Left renal pelvis (tissue), 4 donors: ENCODE measurements at regions not wholly inside any gene's neighbourhood (a gene's known extent, or its start where the extent isn't known, plus 50 kb on each side); places are given as distances from the start of the nearest gene placed in this dataset.

Experiments used
- DNase-seq, 4 donors: peaks; one replicate each; pipeline ENCODE4 v3.0.0-alpha.2; 2013; ENCODE audit warnings: low read depth in 4 of 4, low spot score in 3 of 4

DNA sequence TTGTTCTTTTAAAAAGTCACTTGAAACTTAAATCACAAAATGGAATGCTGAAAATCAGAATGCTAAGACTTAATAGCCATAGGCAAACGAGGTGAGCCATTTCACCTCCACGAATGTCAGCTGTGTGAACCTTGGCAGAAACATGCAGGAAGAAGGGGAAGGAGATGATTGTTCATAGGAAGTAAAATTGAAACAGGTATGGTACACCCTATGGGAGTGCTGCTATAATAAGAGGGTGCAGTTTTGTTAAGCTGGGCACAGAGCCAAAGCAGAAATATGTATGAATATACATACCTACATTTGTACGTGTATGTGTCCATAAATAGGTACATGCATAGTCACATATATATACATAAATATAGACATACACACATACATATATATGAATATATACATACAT lies 51.0 kb upstream of the SPINK5 start:
- DNase-seq: no peak

DNA sequence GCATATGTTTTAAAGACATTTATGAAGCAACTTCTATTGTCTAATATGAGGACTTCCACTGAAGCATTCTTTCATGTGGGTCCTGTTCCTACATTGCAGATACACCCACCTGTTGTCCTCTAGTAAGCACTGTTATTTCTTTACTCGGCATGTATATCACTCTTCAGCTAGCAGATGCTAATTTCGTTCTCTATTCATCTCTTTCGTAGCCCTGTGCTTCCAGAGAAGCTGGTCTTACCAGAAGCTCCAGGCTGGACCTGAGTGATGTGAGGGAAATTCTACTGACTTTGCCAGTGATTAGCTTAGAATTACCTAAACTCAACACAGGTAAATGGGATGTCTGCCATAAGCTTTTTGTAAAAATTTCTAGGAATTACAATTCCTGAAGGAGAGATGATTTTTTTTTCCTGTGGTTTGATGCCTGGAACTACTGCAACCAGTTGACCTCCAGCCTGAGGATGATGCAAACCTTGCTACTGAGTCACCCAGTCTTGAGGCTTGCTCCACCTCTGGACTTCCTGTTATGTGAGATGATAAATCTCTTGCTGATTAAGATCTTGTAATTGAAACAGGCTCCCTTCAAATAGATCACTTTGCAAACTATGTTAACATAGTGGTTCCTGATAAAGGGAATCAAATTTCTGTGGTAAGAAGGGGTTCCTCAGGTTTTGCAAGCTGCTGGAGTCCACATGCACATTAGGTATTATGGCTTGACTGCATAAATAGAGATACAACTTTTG lies 52.2 kb upstream of the SPINK5 start:
- no peak for DNase-seq

DNA sequence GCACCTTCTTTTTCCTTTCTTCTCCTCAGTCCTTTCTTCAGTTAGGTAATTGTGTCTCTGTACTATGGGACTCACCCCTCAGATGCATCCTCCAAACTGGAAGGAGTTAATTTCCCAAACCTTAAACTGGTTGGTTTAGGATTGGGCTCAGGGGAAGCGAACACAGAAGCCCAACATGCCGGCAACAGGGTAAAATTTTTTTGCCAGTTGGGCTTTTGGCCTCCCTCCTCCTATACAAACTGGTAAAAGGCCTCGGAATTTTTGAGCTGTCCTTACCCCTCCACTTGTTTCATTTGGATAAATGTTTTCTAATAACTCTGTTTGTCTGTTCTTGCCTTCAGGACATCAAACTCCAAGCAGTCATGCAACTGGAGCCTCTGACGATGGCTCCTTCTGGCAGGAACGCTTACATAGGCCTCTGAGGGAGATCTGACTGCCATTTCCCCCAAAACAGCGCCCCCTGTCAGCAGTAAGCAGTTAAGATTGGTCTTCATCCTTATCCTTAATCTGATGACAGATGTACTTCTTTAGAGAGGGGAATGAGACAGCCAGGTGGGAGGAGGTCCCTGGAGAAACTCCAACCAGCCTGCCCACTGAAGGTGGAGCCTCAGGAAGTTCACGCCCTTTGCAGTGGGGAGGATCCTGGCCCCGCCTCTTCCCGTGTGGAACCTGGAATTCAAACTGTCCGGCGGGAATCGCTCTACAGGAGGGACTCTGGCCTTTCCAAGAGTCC lies 57.8 kb upstream of the SPINK5 start:
- no peak for DNase-seq

DNA sequence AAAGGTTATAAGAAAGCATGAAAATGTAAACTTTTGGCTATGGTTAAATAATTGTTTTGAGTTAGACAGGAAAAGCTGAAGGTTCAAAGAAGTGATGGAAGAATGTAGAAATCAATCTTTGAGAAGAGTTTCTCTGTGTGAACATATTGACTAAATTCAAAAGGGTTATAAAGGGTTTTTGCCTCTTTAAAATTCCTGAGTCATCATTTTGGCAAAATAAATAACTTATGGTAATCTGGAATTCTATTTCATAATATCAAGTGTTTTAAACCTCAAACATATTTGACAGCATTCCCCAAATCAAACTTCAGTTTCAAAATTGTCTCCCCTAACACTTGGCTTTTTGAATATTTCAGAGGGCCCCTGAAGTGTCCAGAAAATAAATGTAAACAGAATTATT lies 60.6 kb upstream of the SPINK5 start:
- no peak for DNase-seq

DNA sequence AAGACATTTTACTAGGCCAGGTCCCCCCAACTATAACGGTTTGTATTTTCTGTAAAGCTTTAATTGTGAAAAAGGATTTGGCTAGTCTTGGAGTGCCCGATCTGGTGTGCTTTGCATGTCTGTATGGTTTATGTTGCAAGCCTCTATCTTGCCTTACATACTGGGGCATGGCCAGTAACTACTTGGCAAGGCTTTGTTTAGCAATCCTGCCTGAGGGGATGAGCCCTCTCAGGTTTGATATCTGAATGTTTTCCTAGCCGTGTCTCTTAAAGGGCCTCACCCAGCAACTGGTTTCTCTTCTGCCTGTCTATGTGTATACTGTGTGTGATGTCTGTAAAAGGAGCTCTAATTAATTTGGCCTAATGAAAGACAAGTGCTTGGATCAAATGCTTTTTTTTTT lies 61.3 kb upstream of the SPINK5 start:
- no peak for DNase-seq

DNA sequence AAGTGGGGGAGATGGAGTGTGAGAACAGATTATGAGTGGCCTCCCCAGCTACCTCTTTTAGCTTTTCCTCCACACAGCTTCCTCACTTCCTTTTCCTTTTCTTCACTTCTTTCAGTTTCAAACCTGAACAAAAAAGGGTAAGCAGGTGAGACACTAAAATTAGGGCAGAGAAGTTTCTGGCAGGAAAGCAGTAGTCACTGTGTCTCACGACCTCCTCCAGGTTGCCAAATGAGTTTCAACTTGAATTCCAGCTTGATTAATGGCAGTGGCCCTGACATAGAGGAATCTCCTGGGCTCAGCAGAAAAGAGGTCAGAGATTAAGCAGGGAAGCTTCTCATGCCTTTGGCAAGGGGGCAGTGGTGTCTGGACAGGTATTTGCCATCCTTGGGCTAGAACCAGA lies 63.7 kb upstream of the SPINK5 start:
- DNase-seq: no peak

DNA sequence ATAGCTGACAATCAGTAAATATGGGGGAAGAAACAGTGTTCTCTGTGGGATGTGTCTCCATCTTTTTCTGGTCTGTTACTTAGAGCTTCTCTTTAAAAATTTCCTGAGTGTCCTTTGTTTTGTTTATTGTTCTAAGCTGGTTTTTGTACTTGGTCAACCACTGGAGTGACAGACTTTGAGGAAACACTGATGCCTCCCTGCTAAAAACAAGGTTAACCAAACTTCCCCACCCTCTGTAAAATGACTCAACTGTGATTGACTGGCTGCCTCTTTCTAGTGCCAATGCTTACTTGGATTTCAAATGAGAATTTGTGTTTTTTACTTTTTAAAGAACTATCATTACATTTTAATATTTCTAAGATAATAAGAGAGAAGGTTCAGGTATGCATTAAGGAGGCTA lies 65.1 kb upstream of the SPINK5 start:
- no peak for DNase-seq

DNA sequence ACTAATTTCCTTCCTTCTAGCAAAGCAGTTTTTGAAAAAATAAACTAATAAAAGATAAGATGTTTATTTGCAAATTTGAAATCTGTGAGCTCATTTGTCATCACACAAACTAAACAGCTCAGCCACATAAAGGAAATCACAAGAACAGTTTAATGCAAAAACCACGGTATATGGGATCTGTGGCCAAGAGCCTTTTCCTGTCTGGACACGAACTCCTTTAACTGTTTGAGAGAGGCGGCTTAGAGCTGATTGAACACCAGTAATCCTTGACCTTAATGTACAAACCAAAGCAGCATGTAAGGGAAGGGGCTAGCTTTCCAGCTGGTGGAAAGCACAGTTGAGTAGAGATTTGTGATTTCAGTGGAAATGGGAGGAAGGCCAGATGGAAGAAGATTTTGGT lies 66.3 kb upstream of the SPINK5 start:
- peak in 1 of 4 donors; percentile 2 for DNase-seq

DNA sequence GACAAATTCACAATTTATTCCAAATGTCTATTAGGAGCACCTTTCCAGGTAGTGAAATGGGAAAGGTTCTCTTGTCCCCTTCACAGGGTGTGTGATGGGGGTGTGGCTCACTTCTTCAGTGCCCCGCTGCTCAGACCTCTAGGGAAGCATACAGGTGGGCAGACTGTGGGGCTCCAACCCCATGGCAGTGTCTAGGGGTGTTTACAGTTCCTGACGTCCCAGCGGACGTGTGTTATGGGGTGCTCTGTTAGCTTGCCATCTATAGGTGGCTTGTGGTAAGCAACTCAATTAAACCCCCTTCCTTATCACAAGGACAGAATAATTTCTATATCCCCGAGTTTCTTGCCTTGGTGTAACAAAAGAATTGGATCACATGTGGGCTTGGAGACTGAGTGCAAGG lies 67.4 kb upstream of the SPINK5 start:
- DNase-seq: no peak

DNA sequence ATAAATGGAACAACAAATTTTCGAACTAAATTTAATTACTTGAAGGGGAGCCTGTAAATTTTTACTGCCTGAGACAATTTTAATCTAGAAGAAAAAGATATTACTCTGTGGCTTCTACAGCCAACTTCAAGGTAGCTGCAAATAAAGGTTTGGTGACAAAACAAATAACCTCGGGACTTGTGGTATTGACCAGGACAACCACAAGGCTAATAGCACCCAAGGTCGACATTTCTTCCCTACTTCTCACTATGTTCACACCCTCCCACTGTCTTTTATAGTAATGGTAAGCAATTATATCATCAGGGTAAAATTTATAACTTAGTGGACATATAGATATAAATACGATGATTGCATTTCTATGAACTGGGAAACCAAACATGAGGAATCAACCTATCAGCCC lies 67.9 kb upstream of the SPINK5 start:
- no peak for DNase-seq

DNA sequence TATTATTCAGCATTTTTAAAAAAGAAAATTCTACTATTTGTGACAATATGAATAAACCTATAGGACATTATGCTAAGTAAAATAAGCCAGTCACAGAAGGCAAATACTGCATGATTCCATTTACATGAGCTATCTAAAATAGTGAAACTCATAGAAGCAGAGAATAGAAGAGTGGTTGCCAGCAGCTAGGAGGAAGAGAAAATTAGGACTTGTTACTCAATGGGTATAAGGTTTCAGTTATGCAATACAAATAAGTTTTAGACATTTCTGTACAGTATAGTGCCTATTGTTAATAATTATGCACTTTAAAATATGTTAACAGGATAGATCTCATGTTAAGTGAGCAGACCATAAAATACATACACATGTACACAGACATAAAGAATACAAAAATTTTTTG lies 73.8 kb upstream of the SPINK5 start:
- no peak for DNase-seq

DNA sequence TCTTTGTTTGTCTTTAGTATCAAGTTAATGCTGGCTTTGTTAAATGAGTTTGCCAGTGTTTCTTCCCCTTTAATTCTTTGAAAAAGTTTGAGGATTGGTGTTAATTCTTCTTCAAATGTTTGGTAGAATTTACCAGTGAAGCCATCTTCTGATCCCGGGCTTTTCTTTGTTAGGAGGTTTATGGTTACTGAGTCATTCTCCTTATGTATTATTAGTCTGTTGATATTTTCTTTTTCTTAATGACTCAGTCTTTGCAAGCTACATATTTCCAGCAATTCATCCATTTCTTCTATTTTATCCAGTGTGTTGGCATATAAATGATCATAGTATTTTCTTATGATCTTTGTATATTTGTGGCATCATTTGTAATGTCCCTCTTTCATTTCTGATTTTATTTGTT lies 74.5 kb upstream of the SPINK5 start:
- DNase-seq: no peak

DNA sequence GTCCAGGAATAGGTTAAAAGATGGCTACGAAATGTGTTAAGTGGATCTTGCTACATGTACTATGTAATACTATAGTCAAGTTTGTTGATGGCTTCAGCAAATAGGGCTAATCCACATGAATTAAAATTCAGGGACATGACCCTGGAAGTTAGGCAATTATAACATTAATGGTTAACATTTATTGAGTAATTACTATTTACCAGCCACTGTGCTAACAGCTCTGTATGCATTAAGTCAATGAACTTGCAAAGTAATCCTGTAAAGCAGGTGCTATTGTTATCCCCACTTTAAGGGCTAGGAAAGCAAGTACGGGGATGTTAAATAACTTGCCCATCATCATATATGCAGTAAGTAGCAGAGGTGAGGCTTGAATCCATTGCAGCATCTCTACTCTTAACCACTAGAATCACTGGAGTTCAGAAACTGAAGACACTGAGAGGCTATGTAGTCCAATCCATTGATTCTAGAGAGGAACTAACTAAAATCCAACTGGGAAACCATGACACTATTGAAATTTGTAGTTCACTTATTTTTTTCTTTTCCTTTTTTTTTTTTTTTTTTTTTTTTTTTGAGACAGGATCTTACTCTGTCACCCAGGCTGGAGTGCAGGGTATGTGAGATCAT lies 77.5 kb upstream of the SPINK5 start:
- DNase-seq: no peak

DNA sequence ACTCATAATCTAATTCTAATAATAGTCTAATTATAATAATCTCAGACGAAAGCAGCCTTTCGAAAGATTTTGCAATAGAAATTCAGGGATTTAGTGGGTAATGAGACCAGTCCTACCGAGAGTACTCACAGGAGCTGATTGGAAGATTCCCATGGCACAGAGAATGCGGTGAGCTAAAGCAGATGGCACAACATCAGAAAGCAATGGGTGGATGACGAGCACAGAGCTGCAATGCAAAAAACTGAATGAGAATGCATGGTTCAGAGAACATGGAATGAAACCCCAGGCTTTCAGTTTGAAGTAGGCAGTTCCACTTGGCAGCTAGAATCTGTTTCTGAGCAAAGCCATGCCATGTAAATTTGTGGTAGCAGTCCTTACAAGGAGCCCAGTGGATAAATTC lies 78.2 kb upstream of the SPINK5 start:
- no peak for DNase-seq

DNA sequence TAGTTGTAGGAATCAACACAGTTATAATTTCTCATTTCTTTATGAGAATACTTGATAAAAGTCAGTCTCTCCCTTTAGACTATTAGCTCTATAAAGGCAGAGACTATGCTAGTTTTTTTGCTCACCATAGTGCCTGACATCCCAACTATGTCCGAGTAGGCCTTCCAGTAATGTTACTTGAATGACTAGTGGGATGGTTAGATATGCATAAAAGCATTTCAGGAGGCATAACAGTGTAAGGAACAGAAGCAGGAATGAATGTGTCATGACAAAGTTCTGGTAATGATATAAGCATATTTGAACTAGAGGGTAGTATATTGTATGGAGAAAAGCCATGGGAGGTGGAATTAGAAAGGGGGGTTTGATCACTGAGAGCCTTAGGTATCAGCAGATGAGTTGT lies 77.4 kb upstream of the C5orf46 start:
- no peak for DNase-seq

DNA sequence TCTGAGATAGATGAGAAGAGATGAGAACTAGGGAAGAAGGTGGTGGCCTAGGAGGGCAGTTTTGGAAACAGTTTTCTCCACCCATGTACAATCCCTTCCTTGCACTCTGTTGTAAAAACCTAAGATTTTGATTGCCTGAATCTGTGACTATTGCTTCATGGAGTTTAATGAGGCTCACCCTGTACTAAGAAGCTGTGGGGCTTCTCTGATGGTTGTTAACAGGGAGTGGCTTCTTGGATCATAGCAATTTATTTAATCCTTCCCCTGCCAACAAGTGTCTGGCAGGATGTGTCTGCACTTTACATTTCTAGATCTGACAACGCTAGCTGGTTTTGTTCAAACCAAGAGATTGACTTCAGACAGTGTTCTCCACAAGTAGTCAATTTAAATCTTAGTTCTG lies 74.7 kb upstream of the C5orf46 start:
- no peak for DNase-seq

DNA sequence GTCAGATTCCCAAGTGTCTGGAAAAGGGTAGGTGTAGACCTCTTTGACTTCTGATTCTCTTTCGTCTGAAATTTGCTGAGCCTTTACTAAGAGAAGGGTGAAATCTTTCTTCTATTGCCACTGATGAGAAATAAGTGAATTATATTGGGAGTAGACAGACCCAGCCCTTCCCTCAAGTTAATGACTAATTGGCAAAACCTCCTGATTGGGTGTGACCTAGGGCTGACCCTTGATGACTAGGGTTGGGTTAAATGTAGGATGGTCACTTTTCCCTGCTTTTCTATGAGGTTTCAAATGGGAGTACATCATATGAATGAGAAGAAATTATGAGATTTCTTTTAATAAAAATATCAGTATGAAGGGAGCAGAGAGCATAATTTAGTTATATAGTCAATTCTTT lies 73.4 kb upstream of the C5orf46 start:
- DNase-seq: no peak

DNA sequence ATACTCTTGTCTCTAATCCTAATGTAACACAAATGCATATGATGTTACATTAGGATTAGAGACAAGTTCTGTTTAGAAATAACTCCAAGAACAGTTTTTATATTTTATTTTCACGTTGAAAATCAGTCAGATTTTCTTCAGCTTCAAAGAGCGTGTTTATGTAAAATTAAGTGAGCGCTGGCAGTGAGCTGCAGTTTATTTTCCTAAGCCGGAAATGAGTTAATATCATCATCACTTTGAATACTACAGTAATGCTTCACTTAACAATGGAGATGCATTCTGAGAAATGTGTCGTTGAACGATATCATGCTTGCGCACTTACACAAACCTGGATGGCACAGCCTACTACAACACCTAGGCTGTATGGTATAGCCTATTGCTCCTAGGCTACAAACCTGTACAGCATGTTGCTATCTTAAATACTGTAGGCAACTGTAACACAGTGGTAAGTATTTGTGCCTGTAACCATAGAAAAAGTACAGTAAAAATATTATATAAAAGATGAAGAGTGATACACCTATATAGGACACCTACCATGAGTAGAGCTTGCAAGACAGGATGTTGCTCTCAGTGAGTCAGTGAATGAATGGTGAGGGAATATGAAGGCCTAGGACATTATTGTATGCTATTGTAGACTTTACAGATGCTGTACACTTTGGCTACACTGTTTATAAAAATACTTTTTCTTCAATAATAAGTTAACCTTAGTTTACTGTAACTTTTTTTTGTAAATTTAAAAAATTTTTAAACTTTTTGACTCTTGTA lies 65.9 kb upstream of the C5orf46 start:
- DNase-seq: no peak

DNA sequence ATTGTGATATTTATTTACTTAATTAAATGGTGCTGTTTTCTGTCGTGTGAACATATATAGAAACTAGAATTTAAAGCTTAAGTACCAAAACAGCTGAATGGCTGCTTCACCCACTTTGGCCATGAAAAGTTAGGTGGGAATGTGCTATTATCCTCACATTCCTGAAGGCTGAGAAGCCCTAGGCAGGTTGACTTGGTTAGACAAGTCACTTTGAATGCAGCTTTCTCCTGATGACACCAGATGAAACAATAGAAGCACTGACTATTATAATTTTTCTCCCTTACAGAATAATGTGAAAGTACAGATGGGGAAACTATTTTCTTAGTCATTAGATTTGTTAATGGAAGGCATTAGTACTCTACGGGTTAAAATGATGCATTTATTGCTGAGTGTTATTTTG lies 65.1 kb upstream of the C5orf46 start:
- DNase-seq: no peak

DNA sequence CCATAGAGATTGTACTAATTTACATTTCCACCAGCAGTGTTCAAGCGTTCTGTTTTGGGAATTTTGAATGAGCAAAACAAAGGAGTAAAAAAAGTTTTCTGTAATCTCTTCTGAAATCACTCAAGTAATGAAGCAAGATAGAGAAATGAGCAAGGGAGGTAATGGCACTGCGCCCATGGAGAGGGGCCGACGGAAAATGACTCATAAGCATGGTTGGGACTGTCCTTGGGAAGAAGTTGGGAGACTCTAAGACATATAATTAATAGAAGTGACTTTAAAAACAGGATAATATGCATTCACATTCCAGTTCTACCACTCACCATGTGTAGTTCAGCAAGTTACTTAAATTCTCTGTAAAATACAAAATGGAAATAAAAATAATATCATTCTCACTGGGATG lies 62.5 kb upstream of the C5orf46 start:
- DNase-seq: no peak

DNA sequence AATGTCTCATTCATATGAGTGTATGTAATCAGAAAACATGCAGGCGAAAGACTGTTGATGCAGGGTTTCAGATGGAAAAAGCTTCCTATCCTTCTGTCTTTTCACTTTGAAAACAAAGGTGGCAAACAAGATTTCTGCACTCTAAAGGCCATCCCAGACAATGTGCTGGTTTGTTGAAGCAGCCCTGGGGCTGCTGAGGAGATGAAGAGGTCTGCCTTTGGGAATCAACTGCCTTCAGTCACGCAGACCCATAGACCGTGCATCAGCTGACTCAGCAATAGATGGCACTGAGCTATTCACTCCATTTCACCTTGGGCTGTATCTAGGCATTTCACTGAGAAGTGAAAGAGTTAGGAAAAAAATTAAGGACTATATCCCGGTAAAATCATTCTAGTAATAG lies 60.5 kb upstream of the C5orf46 start:
- DNase-seq: no peak
